Lower lobe of right lung (tissue), 2 donors: ENCODE measurements at regions not wholly inside any gene's neighbourhood (a gene's known extent, or its start where the extent isn't known, plus 50 kb on each side); places are given as distances from the start of the nearest gene placed in this dataset.

Experiments used
- ATAC-seq, 2 donors: fragments of 200-7000 bp; cut with Tn5 transposase; one replicate each; pipeline ENCODE4 v1.9.1; 2020 to 2022; ENCODE audit warnings: mild to moderate bottlenecking in 2 of 2, moderate library complexity in 2 of 2
- DNase-seq: peaks from one replicate; pipeline ENCODE4 v3.0.0-alpha.2; 2020
- H3K27ac ChIP-seq: fragments of 200-600 bp; one replicate; pipeline ENCODE4 v1.8.0; 2022
- H3K27me3 ChIP-seq: fragments of 200-600 bp; one replicate; pipeline ENCODE4 v1.8.0; 2022; ENCODE audit warnings: low read depth
- H3K36me3 ChIP-seq: fragments of 200-600 bp; one replicate; pipeline ENCODE4 v1.8.0; 2022; ENCODE audit warnings: mild to moderate bottlenecking
- H3K4me1 ChIP-seq: fragments of 200-600 bp; one replicate; pipeline ENCODE4 v1.8.0; 2022
- H3K4me3 ChIP-seq: fragments of 200-600 bp; one replicate; pipeline ENCODE4 v1.8.0; 2022; ENCODE audit warnings: mild to moderate bottlenecking
- H3K9me3 ChIP-seq: fragments of 200-600 bp; one replicate; pipeline ENCODE4 v1.8.0; 2022
- intact Hi-C: fragments of 100-400 bp; cut with DNase I; formaldehyde crosslinking; loops from one replicate; pipeline ENCODE4 v1.11.0; 2022
- TF ChIP-seq, protein P1 (sequence below): fragments of 200-600 bp; IDR thresholded peaks from one replicate; pipeline ENCODE4 v1.8.0; 2022; ENCODE audit warnings: antibody characterized with exemption, mild to moderate bottlenecking
- donor health status: DM: no; HTN: yes; CAD: no; lungs with severe emphysema.

DNA sequence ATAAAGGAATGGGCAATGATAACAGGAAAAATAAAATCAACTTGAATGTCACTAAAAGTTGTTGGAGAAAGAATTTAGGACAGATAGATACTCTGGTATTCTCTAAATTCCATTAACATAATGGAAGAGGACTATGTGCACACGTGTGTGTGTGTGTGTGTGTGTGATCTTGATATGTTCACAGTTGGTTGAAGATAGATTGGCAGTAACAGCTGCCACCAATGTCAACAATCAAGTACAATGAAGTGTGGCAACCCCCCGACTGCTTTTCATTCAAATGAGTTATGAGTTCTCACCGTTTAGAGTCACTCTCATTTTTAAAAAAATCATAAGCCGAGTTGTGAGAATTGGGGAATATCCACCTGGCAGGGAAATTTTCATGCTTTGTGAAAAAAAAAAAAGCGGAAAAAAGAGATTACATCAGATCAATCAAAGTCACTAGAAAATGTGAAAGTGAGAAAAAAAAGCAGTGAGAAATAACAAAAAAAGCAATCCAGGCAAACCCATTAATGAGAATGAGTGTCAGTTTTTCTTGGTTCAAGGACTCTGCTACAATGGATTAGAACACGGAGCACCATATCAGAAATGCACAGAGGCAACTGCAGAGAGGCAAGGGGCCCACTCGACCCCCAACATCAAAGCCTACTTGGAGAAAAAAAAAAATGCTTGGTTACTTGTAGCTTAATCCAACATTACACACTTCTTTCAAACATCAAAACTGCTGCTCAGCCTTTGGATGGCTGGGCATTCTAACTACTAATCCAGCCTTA lies 414.9 kb upstream of the PITX2 start:
- H3K27me3 ChIP-seq: no peaks in the 10 kb centered on the region
- intact Hi-C loops: no loop called here

DNA sequence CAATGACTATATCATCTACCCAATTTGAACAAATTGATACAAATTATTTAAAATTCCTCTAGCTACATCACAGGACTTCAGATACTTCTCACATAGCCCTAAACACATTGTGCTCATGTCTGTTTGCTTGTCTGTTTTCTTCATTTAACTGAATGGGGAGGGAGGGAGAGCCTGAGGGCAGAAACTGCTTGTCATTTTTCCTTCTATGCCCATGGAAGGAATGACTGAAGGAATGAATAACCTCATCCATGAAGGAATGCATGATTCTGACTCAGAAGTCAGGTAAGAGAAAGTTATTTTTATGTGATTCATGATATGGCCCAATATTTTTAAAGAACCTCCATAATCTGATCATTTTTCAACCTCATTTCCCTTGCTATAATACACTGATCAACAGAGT lies 418.0 kb upstream of the PITX2 start:
- DNase-seq (no peak), ATAC-seq (no peak)
- TF ChIP-seq, protein P1, sequence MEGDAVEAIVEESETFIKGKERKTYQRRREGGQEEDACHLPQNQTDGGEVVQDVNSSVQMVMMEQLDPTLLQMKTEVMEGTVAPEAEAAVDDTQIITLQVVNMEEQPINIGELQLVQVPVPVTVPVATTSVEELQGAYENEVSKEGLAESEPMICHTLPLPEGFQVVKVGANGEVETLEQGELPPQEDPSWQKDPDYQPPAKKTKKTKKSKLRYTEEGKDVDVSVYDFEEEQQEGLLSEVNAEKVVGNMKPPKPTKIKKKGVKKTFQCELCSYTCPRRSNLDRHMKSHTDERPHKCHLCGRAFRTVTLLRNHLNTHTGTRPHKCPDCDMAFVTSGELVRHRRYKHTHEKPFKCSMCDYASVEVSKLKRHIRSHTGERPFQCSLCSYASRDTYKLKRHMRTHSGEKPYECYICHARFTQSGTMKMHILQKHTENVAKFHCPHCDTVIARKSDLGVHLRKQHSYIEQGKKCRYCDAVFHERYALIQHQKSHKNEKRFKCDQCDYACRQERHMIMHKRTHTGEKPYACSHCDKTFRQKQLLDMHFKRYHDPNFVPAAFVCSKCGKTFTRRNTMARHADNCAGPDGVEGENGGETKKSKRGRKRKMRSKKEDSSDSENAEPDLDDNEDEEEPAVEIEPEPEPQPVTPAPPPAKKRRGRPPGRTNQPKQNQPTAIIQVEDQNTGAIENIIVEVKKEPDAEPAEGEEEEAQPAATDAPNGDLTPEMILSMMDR: no peak
- intact Hi-C loops: no loop called here
- no peak overlapping the region for H3K4me3 ChIP-seq
- H3K36me3 ChIP-seq: no peaks in the 10 kb centered on the region
- H3K27ac ChIP-seq: no peak overlapping the region
- H3K9me3 ChIP-seq: no peaks in the 10 kb centered on the region
- no peaks in the 10 kb centered on the region for H3K4me1 ChIP-seq
- no peaks in the 10 kb centered on the region for H3K27me3 ChIP-seq

More for the DNA sequence above, 414.9 kb upstream of the PITX2 start:
- no peak overlapping the region for H3K4me3 ChIP-seq
- DNase-seq (no peak), ATAC-seq (no peak)
- H3K9me3 ChIP-seq: no peaks in the 10 kb centered on the region
- TF ChIP-seq, protein P1: no peak
- H3K4me1 ChIP-seq: no peaks in the 10 kb centered on the region
- H3K27ac ChIP-seq: no peak overlapping the region
- H3K36me3 ChIP-seq: no peaks in the 10 kb centered on the region

DNA sequence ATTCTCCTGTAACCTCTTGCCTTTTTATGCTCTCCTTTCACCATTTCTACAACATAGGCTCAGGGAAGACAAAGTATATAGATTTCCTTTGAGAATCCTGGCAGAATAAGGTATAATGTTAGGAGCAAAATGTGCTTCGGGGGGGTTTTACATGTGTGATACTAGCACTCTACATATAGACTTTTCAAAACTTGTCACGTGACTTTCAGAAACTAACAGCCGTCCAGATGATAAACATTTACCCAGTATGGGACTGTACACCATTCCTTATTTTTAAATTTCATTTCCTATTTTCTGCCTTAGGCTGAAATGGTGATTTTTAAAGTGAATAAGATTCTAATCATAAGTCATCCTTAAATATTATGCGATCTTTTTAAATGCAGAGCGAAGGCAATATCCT lies 420.4 kb upstream of the PITX2 start:
- ATAC-seq: no peak
- Histone ChIP-seq H3K27ac (no peak overlapping the region), H3K9me3 (no peaks in the 10 kb centered on the region)

DNA sequence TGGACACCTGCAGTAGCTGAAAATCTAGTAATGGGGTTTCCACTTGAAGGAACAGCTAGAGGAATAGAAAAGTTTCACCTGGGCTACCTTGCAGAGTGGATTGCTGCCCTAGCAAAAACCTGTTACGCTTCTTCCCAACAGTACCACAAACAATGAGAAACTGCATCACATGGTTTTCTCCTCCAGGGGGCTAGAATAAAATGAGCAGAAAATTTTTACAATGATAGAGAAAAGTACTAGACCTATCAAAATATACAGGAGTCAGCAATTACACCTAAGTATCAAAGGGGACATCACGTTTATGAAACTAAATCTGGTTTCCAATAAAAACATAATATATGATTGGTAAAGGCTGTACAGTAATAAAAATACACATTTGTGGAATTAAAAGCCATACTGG lies 423.1 kb upstream of the PITX2 start:
- TF ChIP-seq, protein P1: no peak
- H3K9me3 ChIP-seq: no peaks in the 10 kb centered on the region
- intact Hi-C loops: no loop called here
- H3K4me3 ChIP-seq: no peak overlapping the region
- H3K27me3 ChIP-seq: no peaks in the 10 kb centered on the region
- H3K27ac ChIP-seq: no peak overlapping the region
- ATAC-seq: no peak
- H3K4me1 ChIP-seq: no peaks in the 10 kb centered on the region
- DNase-seq: no peak
- H3K36me3 ChIP-seq: no peaks in the 10 kb centered on the region

More for the DNA sequence above, 420.4 kb upstream of the PITX2 start:
- no peak for DNase-seq
- H3K36me3 ChIP-seq: no peaks in the 10 kb centered on the region
- H3K4me1 ChIP-seq: no peaks in the 10 kb centered on the region
- TF ChIP-seq, protein P1: no peak
- no peaks in the 10 kb centered on the region for H3K27me3 ChIP-seq
- intact Hi-C loops: no loop called here
- H3K4me3 ChIP-seq: no peak overlapping the region

DNA sequence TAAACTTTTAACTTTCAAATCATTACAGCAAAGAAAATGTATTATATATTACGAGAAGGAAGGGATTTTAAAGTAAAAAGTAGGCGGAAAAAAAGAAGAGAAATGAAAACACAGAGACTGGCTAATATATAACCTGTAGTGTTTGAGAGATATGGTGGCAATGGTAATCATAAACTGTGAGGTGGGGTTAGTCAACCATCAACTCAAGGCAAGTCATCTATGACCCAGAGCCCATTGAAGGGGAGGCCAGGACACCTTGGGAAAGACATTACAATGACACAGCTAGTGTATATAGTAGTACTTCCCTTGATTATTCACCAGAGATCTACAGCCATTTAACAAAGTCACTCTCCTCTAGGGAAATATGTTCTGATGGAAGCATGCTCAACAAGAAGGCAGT lies 423.9 kb upstream of the PITX2 start:
- DNase-seq: no peak
- no peaks in the 10 kb centered on the region for H3K9me3 ChIP-seq
- H3K36me3 ChIP-seq: no peaks in the 10 kb centered on the region
- TF ChIP-seq, protein P1: no peak
- no peaks in the 10 kb centered on the region for H3K27me3 ChIP-seq
- intact Hi-C loops: no loop called here
- H3K27ac ChIP-seq: no peak overlapping the region
- no peak for ATAC-seq
- H3K4me3 ChIP-seq: no peak overlapping the region
- H3K4me1 ChIP-seq: no peaks in the 10 kb centered on the region
